Activated T-cell treated with anti-CD3 and anti-CD28 coated beads, Interleukin-2, amount 50 U/mL, for 4 hours (primary cell): ENCODE measurements at regions not wholly inside any gene's neighbourhood (a gene's known extent, or its start where the extent isn't known, plus 50 kb on each side); places are given as distances from the start of the nearest gene placed in this dataset.

Experiments
- ATAC-seq, 2 donors: fragments of 200-7000 bp; cut with Tn5 transposase; one replicate each; pipeline ENCODE4 v1.10.0; 2021
- DNase-seq: peaks from one replicate; pipeline ENCODE4 v3.0.0-alpha.2; 2020
- H3K27me3 Mint-ChIP-seq: one replicate; pipeline ENCODE4 v1.8.0; 2021; ENCODE audit warnings: low read depth, mixed read lengths
- H3K36me3 Mint-ChIP-seq: one replicate; pipeline ENCODE4 v1.8.0; 2022; ENCODE audit warnings: mixed read lengths; ENCODE audit not compliant: insufficient read depth
- H3K4me1 Mint-ChIP-seq: one replicate; pipeline ENCODE4 v1.8.0; 2021; ENCODE audit warnings: low read depth, mixed read lengths
- H3K4me3 Mint-ChIP-seq: one replicate; pipeline ENCODE4 v1.8.0; 2021; ENCODE audit warnings: mild to moderate bottlenecking, moderate library complexity, mixed read lengths
- H3K9me3 Mint-ChIP-seq: one replicate; pipeline ENCODE4 v1.8.0; 2021; ENCODE audit warnings: mixed read lengths

GRCh38 chr2:71935262-71935848, 212.3 kb downstream of the CYP26B1 start:
- Mint-ChIP-seq H3K4me3 (no peak overlapping the region), H3K36me3 (no peaks in the 10 kb centered on the region), H3K4me1 (no peaks in the 10 kb centered on the region), H3K27me3 (peaks cover 3% of the 10 kb centered on the region), H3K9me3 (no peaks in the 10 kb centered on the region)
- DNase-seq, result no peak
- no peak for ATAC-seq

- H3K36me3 Mint-ChIP-seq, result no peaks in the 10 kb centered on the region
- DNase-seq, result no peak
- no peak overlapping the region for H3K4me3 Mint-ChIP-seq
- H3K4me1 Mint-ChIP-seq, result no peaks in the 10 kb centered on the region
- ATAC-seq, result no peak
- no peaks in the 10 kb centered on the region for H3K9me3 Mint-ChIP-seq
- H3K27me3 Mint-ChIP-seq, result peaks cover 3% of the 10 kb centered on the region
These were observed 212.9 kb downstream of the CYP26B1 start for GRCh38 chr2:71934595-71935261.

- no peak for DNase-seq
- peaks cover 3% of the 10 kb centered on the region for H3K27me3 Mint-ChIP-seq
These were observed 213.4 kb downstream of the CYP26B1 start for GRCh38 chr2:71934320-71934593.

GRCh38 chr2:71933467-71934319, 214.0 kb downstream of the CYP26B1 start:
- H3K4me1 Mint-ChIP-seq, result no peaks in the 10 kb centered on the region
- no peaks in the 10 kb centered on the region for H3K9me3 Mint-ChIP-seq
- H3K4me3 Mint-ChIP-seq, result no peak overlapping the region
- no peak for DNase-seq
- peaks cover 3% of the 10 kb centered on the region for H3K27me3 Mint-ChIP-seq
- no peak for ATAC-seq
- no peaks in the 10 kb centered on the region for H3K36me3 Mint-ChIP-seq

More at GRCh38 chr2:71934320-71934593, 213.4 kb downstream of the CYP26B1 start:
- Mint-ChIP-seq H3K9me3 (no peaks in the 10 kb centered on the region), H3K36me3 (no peaks in the 10 kb centered on the region), H3K4me1 (no peaks in the 10 kb centered on the region), H3K4me3 (no peak overlapping the region)
- no peak for ATAC-seq

- Mint-ChIP-seq H3K4me3 (no peak overlapping the region), H3K36me3 (no peaks in the 10 kb centered on the region), H3K4me1 (no peaks in the 10 kb centered on the region), H3K27me3 (peaks cover 3% of the 10 kb centered on the region), H3K9me3 (no peaks in the 10 kb centered on the region)
- ATAC-seq (no peak), DNase-seq (no peak)
These were observed 214.7 kb downstream of the CYP26B1 start for GRCh38 chr2:71932780-71933466.

GRCh38 chr2:71932037-71932779, 215.5 kb downstream of the CYP26B1 start:
- Mint-ChIP-seq H3K4me3 (no peak overlapping the region), H3K9me3 (no peaks in the 10 kb centered on the region), H3K36me3 (no peaks in the 10 kb centered on the region), H3K27me3 (peaks cover 3% of the 10 kb centered on the region), H3K4me1 (no peaks in the 10 kb centered on the region)
- no peak for DNase-seq
- ATAC-seq, result no peak

- no peaks in the 10 kb centered on the region for H3K36me3 Mint-ChIP-seq
- no peak for DNase-seq
- H3K4me1 Mint-ChIP-seq, result no peaks in the 10 kb centered on the region
- H3K4me3 Mint-ChIP-seq, result no peak overlapping the region
- peaks cover 3% of the 10 kb centered on the region for H3K27me3 Mint-ChIP-seq
- no peaks in the 10 kb centered on the region for H3K9me3 Mint-ChIP-seq
- ATAC-seq, result no peak
These were observed 217.5 kb downstream of the CYP26B1 start for GRCh38 chr2:71930049-71930681.

- H3K4me1 Mint-ChIP-seq, result no peaks in the 10 kb centered on the region
- DNase-seq (no peak), ATAC-seq (no peak)
- no peaks in the 10 kb centered on the region for H3K9me3 Mint-ChIP-seq
- H3K4me3 Mint-ChIP-seq, result no peak overlapping the region
- H3K27me3 Mint-ChIP-seq, result peaks cover 3% of the 10 kb centered on the region
- H3K36me3 Mint-ChIP-seq, result no peaks in the 10 kb centered on the region
These were observed 218.2 kb downstream of the CYP26B1 start for GRCh38 chr2:71929482-71929772.

GRCh38 chr2:71928734-71929481, 218.8 kb downstream of the CYP26B1 start:
- H3K36me3 Mint-ChIP-seq, result no peaks in the 10 kb centered on the region
- H3K9me3 Mint-ChIP-seq, result no peaks in the 10 kb centered on the region
- no peak overlapping the region for H3K4me3 Mint-ChIP-seq
- no peaks in the 10 kb centered on the region for H3K4me1 Mint-ChIP-seq
- DNase-seq, result no peak
- peaks cover 3% of the 10 kb centered on the region for H3K27me3 Mint-ChIP-seq
- no peak for ATAC-seq

- Mint-ChIP-seq H3K27me3 (no peaks in the 10 kb centered on the region), H3K9me3 (no peaks in the 10 kb centered on the region), H3K4me3 (no peak overlapping the region), H3K4me1 (no peaks in the 10 kb centered on the region), H3K36me3 (no peaks in the 10 kb centered on the region)
- DNase-seq (no peak), ATAC-seq (no peak)
These were observed 219.6 kb downstream of the CYP26B1 start for GRCh38 chr2:71927757-71928715.

- no peak for DNase-seq
- Mint-ChIP-seq H3K27me3 (no peaks in the 10 kb centered on the region), H3K4me3 (no peak overlapping the region), H3K9me3 (no peaks in the 10 kb centered on the region), H3K36me3 (no peaks in the 10 kb centered on the region), H3K4me1 (no peaks in the 10 kb centered on the region)
- no peak for ATAC-seq
These were observed 220.5 kb downstream of the CYP26B1 start for GRCh38 chr2:71926876-71927756.

- ATAC-seq, result no peak
- Mint-ChIP-seq H3K4me1 (no peaks in the 10 kb centered on the region), H3K27me3 (no peaks in the 10 kb centered on the region), H3K36me3 (no peaks in the 10 kb centered on the region), H3K4me3 (no peak overlapping the region), H3K9me3 (no peaks in the 10 kb centered on the region)
- no peak for DNase-seq
These were observed 221.6 kb downstream of the CYP26B1 start for GRCh38 chr2:71926089-71926447.
